Left lung (tissue), 4 donors: ENCODE measurements at regions not wholly inside any gene's neighbourhood (a gene's known extent, or its start where the extent isn't known, plus 50 kb on each side); places are given as distances from the start of the nearest gene placed in this dataset.

Experiments used
- ATAC-seq: fragments of 200-7000 bp; cut with Tn5 transposase; one replicate; pipeline ENCODE4 v1.9.1; 2020; ENCODE audit warnings: moderate library complexity
- DNase-seq, 4 donors: peaks; one replicate each; pipeline ENCODE4 v3.0.0-alpha.2; 2013 to 2020
- H3K27ac ChIP-seq, 2 donors: fragments of 200-600 bp; sonication (generic) in 1 of 2; one replicate each; pipeline versions ENCODE4 v1.5.0 to v1.8.0; 2020 to 2021
- H3K27me3 ChIP-seq, 2 donors: fragments of 200-600 bp; sonication (generic) in 1 of 2; one replicate each; pipeline versions ENCODE4 v1.5.0 to v1.8.0; 2020 to 2021
- H3K36me3 ChIP-seq, 2 donors: fragments of 200-600 bp; sonication (generic) in 1 of 2; one replicate each; pipeline versions ENCODE4 v1.5.0 to v1.8.0; 2020 to 2021
- H3K4me1 ChIP-seq, 2 donors: fragments of 200-600 bp; one replicate each; pipeline ENCODE4 v1.8.0; 2021
- H3K4me3 ChIP-seq, 2 donors: fragments of 200-600 bp; sonication (generic) in 1 of 2; one replicate each; pipeline versions ENCODE4 v1.5.0 to v1.8.0; 2020 to 2021; ENCODE audit warnings: mild to moderate bottlenecking in 1 of 2
- H3K9me3 ChIP-seq, 2 donors: fragments of 200-600 bp; sonication (generic) in 1 of 2; one replicate each; pipeline versions ENCODE4 v1.5.0 to v1.8.0; 2020 to 2021
- CTCF ChIP-seq, 2 donors: fragments of 200-600 bp; sonication (generic) in 1 of 2; IDR thresholded peaks; one replicate each; pipeline versions ENCODE4 v1.5.0 to v1.8.0; 2021; ENCODE audit warnings: antibody characterized with exemption in 2 of 2
- intact Hi-C, 2 donors: fragments of 100-400 bp; cut with DNase I; formaldehyde crosslinking; loops; one replicate each; pipeline versions ENCODE4 v1.11.2 to v1.14.2; 2022
- donor health status: DM: no; HTN: yes; CAD: no.
- donor health status: DM: no; HTN: no; CAD: no.

- no peaks in the 10 kb centered on the region for H3K36me3 ChIP-seq
- DNase-seq (no peak), ATAC-seq (no peak)
- no peaks in the 10 kb centered on the region for H3K27me3 ChIP-seq
- intact Hi-C loops, result no loop called here
- H3K4me3 ChIP-seq, result no peak overlapping the region
- no peak overlapping the region for H3K27ac ChIP-seq
- no peaks in the 10 kb centered on the region for H3K9me3 ChIP-seq
- TF ChIP-seq CTCF (IDR thresholded peaks at IDR 0.05), result no peak
- no peaks in the 10 kb centered on the region for H3K4me1 ChIP-seq
Observed at GRCh38 chr1:113231866-113232265, 158.4 kb upstream of the MAGI3 start.

GRCh38 chr1:113233441-113233840, 156.9 kb upstream of the MAGI3 start:
- intact Hi-C loops, result no loop called here
- no peak overlapping the region for H3K27ac ChIP-seq
- H3K9me3 ChIP-seq, result no peaks in the 10 kb centered on the region
- H3K4me1 ChIP-seq, result no peaks in the 10 kb centered on the region
- no peak for TF ChIP-seq CTCF (IDR thresholded peaks at IDR 0.05)
- DNase-seq, result no peak
- no peaks in the 10 kb centered on the region for H3K36me3 ChIP-seq
- no peaks in the 10 kb centered on the region for H3K27me3 ChIP-seq
- ATAC-seq, result no peak
- no peak overlapping the region for H3K4me3 ChIP-seq

GRCh38 chr1:113241237-113241636, 149.1 kb upstream of the MAGI3 start:
- DNase-seq (no peak), ATAC-seq (no peak)
- intact Hi-C loops, result no loop called here
- TF ChIP-seq CTCF (IDR thresholded peaks at IDR 0.05), result no peak
- Histone ChIP-seq H3K27ac (no peak overlapping the region), H3K9me3 (no peaks in the 10 kb centered on the region), H3K36me3 (no peaks in the 10 kb centered on the region), H3K4me1 (no peaks in the 10 kb centered on the region), H3K4me3 (no peak overlapping the region), H3K27me3 (no peaks in the 10 kb centered on the region)

- TF ChIP-seq CTCF (IDR thresholded peaks at IDR 0.05), result no peak
- H3K4me1 ChIP-seq, result no peaks in the 10 kb centered on the region
- intact Hi-C loops, result no loop called here
- no peak overlapping the region for H3K27ac ChIP-seq
- no peaks in the 10 kb centered on the region for H3K27me3 ChIP-seq
- no peaks in the 10 kb centered on the region for H3K9me3 ChIP-seq
- DNase-seq (no peak), ATAC-seq (no peak)
- H3K36me3 ChIP-seq, result no peaks in the 10 kb centered on the region
- H3K4me3 ChIP-seq, result no peak overlapping the region
Observed at GRCh38 chr1:113242481-113242880, 147.8 kb upstream of the MAGI3 start.

- no peaks in the 10 kb centered on the region for H3K9me3 ChIP-seq
- intact Hi-C loops, result no loop called here
- no peak for DNase-seq
- no peak for ATAC-seq
- H3K4me1 ChIP-seq, result no peaks in the 10 kb centered on the region
- no peak for TF ChIP-seq CTCF (IDR thresholded peaks at IDR 0.05)
- H3K4me3 ChIP-seq, result no peak overlapping the region
- H3K27me3 ChIP-seq, result no peaks in the 10 kb centered on the region
- H3K27ac ChIP-seq, result no peak overlapping the region
- no peaks in the 10 kb centered on the region for H3K36me3 ChIP-seq
Observed at GRCh38 chr1:113243529-113243928, 146.8 kb upstream of the MAGI3 start.
